ENCODE measurements at regions not wholly inside any gene's neighbourhood (a gene's known extent, or its start where the extent isn't known, plus 50 kb on each side); places are given as distances from the start of the nearest gene placed in this dataset.
"Not testable (repeated sequence)": the region's sequence is repeated elsewhere in the genome, so short reads cannot be mapped to it uniquely, and the experiment has no call there.

- DNase-seq, result no peak
These were observed 1029.3 kb downstream of the PCDH17 start for GRCh38 chr13:58660826-58661225.

DNA sequence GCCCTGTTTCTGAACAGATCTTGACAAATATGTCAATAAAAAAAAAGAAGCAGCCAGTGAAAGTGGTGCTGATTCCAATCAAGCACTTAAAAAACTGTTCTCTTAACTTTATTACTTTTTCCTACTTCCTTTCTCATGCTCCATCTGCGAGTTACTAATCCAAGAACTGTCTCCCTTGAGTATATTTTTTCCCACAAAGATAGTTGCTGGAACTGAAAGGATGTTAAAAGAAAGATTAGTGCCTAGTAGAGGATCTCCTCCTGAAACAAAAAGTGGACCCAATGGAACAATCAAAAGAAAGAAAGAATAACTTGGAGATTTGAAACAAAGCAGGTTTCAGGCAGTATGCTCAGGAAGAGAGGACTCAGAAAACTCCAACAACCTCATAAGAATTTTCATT is 1034.8 kb downstream of the PCDH17 start:
- DNase-seq, result no peak

- DNase-seq, result no peak
These were observed 1035.6 kb downstream of the PCDH17 start for GRCh38 chr13:58667096-58667495.

DNA sequence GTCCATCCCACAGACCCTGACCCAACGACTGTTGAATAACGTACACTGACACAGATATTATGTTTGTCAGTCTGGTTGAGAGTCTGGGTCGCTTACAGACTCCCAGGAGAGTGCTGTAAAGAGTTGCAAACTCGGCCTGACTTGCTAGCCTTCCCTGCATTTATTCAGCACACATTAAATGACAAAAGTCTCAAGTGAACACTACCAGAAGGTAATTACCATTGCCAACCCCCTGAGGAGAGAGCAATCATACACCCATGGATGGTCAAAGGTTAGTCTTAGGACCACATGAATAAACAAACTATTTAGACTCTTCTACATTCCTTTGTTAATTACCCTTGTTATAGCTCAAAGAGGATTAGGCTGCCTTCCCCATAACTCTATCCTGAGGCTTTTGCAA is 1048.6 kb downstream of the PCDH17 start:
- DNase-seq, result no peak

DNA sequence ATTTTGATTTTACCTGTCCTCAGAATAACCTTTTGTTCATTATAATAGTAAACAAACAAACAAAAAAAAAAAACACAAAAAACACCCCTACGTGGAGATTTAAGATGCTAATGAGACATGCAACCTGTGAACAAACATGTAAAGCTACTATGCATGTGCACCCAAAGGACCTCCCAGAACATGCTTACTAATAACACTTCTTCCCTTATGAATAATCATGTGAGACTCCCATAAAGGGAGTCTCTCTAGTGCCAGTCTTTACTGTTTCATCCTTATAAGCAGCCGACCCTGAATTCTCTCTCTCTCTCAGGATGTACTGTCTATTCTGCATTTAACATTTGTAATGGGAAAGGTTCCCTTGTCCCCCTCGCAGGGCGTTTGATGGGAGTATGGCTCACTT is 1051.1 kb downstream of the PCDH17 start:
- no peak for DNase-seq

DNA sequence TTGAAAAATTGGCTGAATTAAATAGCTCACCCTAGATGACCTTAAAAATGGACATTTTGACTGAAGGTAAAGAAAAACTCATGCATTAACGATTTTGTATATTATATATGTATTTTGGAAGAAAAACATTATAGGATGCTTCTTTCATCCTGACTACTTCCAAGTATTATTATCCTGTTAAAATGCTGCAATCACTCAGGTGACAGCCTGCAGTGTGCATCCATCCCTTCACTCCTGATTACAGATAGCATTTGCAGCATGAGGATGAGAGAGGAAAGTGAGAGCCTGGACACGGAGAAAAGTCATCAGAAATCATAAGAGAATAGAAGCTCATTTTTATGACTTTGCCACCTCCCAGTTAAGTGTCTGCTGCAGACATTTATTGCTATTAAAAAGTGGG is 1055.6 kb downstream of the PCDH17 start:
- DNase-seq, result no peak

DNA sequence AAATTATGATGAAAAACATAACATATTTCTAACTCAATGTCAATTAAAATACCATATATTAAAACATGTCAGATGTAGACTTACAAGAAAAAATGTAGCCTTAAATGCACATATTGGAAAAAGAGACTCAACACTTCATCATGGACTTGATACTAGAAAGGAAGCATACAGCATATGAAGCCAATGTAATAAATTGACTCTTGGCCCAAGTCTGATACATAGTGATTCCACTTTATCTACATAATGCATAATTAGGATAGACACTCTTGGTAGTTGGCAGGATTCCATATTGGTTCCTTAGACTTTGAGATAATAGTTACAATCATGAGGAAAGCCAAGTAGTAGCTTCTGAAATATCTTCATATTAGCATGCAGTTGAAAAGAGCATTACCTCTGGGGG is 1067.0 kb downstream of the PCDH17 start:
- no peak for DNase-seq

DNA sequence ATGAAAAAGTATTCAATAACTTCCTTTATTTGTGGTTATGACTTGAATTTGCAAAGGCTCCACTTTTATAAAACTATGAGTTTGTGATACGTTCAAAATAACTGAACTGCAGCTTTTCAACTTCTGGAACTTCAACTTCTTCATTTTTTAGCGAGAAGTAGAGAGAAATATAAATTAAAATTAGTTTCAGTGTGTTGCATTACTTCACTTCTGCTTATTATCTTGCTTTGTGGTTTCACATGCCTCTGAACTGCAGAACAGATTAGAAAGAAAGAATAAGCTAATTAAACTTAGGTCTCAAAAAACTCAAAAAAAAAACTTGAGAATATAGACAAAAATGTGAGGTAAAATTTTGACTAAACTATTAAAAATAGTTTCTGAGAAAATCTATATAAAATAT is 1073.4 kb downstream of the PCDH17 start:
- no peak for DNase-seq

- DNase-seq, result no peak
These were observed 1074.9 kb downstream of the PCDH17 start for GRCh38 chr13:58706421-58706820.

DNA sequence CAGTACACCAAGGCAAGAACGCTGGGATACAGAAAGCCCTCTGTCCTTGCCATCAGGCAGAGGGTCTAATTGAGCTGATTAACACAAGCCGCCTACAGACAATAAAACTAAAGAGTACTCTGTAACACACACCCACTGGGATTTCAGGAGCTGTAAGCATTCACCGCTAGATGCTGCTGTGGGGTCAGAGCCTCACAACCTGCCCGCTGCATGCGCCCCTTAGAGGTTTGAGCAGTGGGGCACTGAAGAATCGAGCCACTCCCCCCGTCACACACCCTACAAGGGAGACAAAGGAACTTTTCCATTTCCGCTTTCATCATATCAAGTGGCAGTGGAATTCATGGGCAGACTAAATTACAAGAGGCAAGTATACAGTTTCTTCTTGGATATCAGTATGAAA is 1080.6 kb downstream of the PCDH17 start:
- no peak for DNase-seq

GRCh38 chr13:58714016-58714415 is 1082.5 kb downstream of the PCDH17 start:
- not testable (repeated sequence) for DNase-seq

DNA sequence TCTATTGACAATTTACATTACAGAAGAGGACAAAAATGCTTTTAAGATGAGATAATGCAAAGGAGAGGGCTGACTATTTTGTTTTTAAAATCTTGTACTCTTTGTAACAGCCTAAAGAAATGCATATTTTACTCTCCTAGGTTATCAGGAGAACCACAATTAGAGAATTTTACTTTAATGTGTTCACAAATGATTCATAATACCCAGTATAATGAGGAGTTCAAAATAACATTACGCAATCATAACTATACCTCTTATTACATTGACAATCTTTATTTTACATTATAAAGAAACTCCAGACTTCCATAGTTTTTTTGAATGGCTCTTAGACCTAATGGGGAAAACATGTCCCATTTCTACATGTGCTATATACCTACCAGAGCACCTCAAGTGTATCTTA is 1089.7 kb downstream of the PCDH17 start:
- no peak for DNase-seq

DNA sequence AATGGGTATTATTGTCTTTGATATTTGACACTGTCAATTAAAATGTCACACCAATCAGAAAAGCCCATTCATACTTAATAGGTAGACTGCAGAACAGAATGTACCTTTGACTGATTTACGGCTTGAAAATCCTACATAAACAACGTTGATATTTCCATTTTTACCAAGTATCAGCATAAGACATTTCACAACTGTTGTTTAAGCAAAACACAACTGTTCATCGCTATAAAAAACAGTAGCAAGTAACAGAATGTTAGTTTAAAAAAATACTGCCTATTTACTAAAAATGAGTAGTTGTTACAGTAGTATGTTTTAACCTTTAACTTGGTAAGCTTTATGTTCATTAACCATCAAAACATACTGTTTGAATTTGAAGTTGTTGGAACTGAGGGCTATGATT is 1096.6 kb downstream of the PCDH17 start:
- DNase-seq, result no peak

DNA sequence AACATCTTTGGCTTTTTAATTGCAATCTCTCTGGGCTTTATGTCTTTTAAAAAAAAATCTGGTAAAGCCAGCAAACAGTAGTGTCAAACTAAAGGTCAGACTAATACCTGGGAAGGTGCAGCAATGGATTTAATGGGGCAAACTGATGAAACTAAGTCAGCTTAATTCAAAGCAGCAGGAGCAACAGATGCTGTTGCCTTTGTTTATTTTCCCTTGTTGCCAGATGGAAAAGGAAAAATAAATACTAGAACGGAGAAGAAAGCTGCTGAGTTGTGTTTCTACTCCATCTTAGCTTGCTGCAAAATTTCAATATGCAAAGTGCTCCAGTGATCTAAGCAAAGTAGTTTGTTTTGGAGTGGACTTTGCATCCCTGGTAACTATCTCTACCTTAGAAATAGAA is 1097.8 kb downstream of the PCDH17 start:
- peak; percentile 12 for DNase-seq

DNA sequence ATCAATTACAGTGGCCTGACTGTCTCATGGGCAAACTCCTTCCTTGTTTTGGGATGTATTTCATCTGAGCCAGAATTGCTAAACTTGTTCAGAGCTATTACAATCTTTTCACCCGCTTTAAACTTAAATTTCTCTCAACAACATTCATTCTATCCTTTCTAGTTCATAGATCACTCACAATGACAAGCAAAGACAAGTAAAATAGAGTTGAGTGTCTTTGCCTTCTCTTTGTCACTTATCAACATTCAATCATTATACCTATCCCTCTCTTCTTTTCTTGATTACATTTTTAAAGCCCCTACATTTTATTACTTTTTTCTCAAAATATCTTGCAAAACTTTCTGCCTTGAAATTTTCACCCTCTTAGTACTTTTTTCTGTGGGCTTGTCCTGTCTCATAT is 1113.1 kb downstream of the PCDH17 start:
- no peak for DNase-seq

GRCh38 chr13:58767566-58767965 is 1136.0 kb downstream of the PCDH17 start:
- DNase-seq, result no peak

DNA sequence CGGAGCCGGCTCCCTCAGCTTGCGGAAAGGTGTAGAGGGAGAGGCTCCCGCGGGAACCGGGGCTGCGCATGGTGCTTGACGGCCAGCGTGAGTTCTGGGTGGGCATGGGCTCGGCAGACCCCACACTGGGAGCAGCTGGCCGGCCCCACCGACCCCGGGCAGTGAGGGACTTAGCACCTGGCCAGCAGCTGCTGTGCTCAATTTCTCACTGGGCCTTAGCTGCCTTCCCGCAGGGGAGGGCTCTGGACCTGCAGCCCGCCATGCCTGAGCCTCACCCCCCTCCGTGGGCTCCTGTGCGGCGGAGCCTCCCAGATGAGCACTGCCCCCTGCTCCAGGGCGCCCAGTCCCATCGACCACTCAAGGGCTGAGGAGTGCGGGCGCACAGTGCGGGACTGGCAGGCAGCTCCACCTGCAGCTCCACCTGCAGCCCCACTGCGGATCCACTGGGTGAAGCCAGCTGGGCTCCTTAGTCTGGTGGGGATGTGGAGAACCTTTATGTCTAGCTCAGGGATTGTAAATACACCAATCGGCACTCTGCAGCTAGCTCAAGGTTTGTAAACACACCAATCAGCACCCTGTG is 1141.8 kb downstream of the PCDH17 start:
- DNase-seq, result no peak

GRCh38 chr13:58782736-58783135 is 1151.2 kb downstream of the PCDH17 start:
- DNase-seq, result no peak

GRCh38 chr13:58792854-58793253 is 1161.3 kb downstream of the PCDH17 start:
- no peak for DNase-seq

DNA sequence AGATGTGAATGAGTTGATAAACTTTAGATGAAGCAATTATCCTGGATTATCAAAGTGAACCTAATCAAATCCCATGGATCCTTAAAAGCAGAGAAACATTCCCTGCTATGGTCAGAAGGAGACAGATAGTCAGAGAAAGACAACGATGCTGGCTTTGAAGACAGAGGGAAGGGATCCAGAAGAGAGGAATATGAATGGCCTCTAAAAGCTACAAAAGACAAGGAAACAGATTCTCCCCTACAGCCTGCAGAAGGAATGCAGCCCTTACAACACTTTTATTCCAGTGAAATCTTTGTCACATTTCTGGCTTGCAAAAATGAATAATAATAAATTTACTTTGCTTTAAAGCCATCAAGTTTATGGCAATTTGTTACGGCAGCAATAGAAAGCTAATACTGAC is 1164.2 kb downstream of the PCDH17 start:
- no peak for DNase-seq

DNA sequence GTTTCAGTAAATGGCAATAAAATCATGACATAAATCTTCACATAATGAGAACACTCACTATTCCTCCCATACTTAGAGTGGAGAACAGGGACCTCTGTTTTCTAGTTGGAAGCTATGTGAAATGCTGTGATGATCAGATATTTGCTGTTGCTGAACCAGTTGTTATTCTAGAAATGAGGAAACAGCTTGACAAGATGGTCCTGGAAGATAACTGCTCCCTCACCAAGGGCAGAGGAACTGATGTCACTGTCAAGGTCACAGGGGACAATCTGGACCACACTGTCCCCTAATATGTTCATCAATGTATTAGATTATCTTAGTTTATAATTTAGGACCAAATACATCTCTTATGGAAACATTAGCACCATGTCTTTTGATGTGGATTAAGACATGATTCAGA is 1173.3 kb downstream of the PCDH17 start:
- DNase-seq, result no peak

DNA sequence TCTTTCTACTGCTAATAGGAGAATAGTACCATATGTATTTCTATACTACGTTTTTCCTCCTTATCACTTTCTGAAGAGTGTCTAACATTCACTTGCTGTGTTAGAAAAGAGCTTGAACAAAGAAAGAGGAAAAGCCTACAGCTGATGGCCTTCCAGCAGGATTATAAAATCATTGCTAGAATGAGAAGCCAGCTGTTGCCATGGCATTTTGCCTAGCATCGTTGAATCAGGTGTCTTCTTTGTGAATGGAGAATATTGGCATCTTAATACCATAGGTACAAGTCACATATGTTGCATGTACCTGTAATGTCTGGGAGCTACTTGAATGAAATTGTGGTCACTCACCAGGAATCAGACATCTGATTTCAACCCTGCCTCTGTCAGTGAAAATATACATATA is 1174.9 kb downstream of the PCDH17 start:
- DNase-seq, result peak; percentile 15

- no peak for DNase-seq
These were observed 1192.2 kb downstream of the PCDH17 start for GRCh38 chr13:58823701-58824100.

DNA sequence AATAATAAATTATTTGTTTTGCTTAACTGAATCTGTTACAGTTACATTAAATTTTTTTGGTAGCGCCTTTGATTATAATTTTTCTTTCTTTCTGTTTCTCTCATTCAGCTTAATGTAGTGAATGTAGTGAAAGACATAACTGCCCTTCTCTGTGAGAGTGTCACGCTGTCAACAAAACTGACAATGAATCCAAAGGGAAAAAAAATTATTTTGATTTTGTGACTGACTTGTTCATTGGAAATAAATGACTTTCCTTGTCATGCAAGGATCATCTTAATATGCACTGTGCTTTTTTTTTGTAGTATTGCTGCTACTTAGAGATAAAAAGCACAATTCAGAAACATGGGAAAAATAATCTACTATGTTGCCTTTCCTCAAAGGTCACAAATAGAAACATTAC is 1196.4 kb downstream of the PCDH17 start:
- no peak for DNase-seq

DNA sequence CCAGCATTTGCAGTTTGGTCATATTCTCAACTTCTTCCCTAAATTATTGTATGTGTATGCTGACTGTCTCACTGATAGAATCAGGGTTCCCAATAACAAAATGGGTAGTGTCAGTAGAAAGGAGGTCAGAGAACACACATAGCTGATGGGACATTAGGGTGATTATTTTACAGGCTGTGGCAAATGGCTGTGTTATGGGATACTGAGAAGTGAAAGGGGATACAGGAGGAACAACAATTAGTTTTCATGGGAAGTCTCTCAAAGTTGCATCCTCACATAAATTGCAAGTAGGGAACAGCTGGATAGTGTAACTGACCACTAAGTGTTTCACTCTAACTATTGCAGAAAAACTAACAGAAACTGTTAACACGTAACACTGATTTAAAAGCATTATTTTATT is 1199.3 kb downstream of the PCDH17 start:
- no peak for DNase-seq

DNA sequence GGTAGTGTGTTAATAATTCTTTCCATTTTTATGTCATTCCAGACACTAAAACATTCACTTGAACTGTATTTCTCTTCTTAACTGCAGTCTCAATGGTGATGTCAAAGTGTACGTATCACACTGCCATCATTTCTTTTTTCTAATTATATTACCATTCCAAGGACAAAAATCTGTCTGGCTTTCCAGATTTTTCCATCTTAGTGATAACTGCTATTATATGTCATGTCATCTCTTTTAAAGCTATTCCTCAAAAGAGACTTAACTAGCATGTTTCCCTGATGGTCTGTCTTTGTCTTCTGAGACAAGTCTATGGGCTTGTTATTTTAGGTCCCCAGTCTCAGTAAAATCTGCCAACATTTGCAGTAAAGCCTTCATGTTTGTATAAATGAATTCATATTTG is 1207.1 kb downstream of the PCDH17 start:
- DNase-seq, result no peak

Data from NCI-H2171 (cell line).